Neural cell (in vitro differentiated cells): ENCODE measurements at regions not wholly inside any gene's neighbourhood (a gene's known extent, or its start where the extent isn't known, plus 50 kb on each side); places are given as distances from the start of the nearest gene placed in this dataset.

Experiments used
- EP300 ChIP-seq: fragments of 450-650 bp; conservative IDR thresholded peaks from 2 replicates; pipeline ENCODE4 v1.6.1; 2014; ENCODE audit warnings: antibody characterized with exemption, mild to moderate bottlenecking, moderate library complexity; ENCODE audit not compliant: poor library complexity, severe bottlenecking
- EZH2 ChIP-seq: fragments of 200-600, 300-800 bp; shearing (Covaris generic), sonication (generic); IDR thresholded peaks from 2 replicates; pipeline ENCODE4 v1.6.1; 2014; ENCODE audit warnings: antibody characterized with exemption, low read length, borderline replicate concordance, mild to moderate bottlenecking; ENCODE audit not compliant: insufficient read depth, poor library complexity, severe bottlenecking
- MXI1 ChIP-seq: fragments of 450-650 bp; conservative IDR thresholded peaks from 2 replicates; pipeline ENCODE4 v1.6.1; 2014; ENCODE audit warnings: antibody characterized with exemption, mild to moderate bottlenecking; ENCODE audit not compliant: poor library complexity, severe bottlenecking
- POLR2AphosphoS5 ChIP-seq: IDR thresholded peaks from 2 replicates; pipeline ENCODE4 v1.6.1; 2012
- RAD21 ChIP-seq: fragments of 450-650 bp; conservative IDR thresholded peaks from 2 replicates; pipeline ENCODE4 v1.6.1; 2014; ENCODE audit warnings: antibody characterized with exemption, mild to moderate bottlenecking, moderate library complexity
- SMC3 ChIP-seq: fragments of 450-650 bp; conservative IDR thresholded peaks from 2 replicates; pipeline ENCODE4 v1.6.1; 2014; ENCODE audit warnings: antibody characterized with exemption, mild to moderate bottlenecking, moderate library complexity; ENCODE audit not compliant: poor library complexity
- TF ChIP-seq, protein P1 (sequence below): IDR thresholded peaks from 2 replicates; pipeline ENCODE4 v1.6.1; 2012; ENCODE audit warnings: borderline replicate concordance
- TF ChIP-seq, protein P2 (sequence below): fragments of 450-650 bp; IDR thresholded peaks from 2 replicates; pipeline ENCODE4 v1.5.1; 2014; ENCODE audit warnings: antibody characterized with exemption, mild to moderate bottlenecking, moderate library complexity; ENCODE audit not compliant: poor library complexity, severe bottlenecking

DNA sequence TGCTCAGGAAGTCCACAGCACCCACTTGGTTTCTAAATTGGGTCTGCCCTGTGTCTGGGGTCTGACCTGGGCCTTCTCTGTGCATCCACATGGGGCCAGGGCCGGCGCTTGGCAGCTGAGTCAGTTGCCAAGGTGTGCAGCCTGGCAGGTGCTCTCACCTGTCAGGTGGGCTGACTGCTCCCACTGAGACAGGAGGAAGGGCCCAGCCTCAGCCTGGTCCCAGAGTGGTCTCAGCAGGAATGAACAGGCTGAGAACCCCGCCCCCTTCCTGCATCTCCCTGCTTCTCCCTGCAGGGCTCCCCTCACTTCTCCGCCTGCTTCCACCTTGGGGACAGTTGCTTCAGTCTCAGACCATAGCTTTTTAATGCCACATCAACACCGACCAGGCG is 60.5 kb downstream of the BARX1 start:
- TF ChIP-seq, protein P1, sequence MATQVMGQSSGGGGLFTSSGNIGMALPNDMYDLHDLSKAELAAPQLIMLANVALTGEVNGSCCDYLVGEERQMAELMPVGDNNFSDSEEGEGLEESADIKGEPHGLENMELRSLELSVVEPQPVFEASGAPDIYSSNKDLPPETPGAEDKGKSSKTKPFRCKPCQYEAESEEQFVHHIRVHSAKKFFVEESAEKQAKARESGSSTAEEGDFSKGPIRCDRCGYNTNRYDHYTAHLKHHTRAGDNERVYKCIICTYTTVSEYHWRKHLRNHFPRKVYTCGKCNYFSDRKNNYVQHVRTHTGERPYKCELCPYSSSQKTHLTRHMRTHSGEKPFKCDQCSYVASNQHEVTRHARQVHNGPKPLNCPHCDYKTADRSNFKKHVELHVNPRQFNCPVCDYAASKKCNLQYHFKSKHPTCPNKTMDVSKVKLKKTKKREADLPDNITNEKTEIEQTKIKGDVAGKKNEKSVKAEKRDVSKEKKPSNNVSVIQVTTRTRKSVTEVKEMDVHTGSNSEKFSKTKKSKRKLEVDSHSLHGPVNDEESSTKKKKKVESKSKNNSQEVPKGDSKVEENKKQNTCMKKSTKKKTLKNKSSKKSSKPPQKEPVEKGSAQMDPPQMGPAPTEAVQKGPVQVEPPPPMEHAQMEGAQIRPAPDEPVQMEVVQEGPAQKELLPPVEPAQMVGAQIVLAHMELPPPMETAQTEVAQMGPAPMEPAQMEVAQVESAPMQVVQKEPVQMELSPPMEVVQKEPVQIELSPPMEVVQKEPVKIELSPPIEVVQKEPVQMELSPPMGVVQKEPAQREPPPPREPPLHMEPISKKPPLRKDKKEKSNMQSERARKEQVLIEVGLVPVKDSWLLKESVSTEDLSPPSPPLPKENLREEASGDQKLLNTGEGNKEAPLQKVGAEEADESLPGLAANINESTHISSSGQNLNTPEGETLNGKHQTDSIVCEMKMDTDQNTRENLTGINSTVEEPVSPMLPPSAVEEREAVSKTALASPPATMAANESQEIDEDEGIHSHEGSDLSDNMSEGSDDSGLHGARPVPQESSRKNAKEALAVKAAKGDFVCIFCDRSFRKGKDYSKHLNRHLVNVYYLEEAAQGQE = no peak
- TF ChIP-seq, protein P2, sequence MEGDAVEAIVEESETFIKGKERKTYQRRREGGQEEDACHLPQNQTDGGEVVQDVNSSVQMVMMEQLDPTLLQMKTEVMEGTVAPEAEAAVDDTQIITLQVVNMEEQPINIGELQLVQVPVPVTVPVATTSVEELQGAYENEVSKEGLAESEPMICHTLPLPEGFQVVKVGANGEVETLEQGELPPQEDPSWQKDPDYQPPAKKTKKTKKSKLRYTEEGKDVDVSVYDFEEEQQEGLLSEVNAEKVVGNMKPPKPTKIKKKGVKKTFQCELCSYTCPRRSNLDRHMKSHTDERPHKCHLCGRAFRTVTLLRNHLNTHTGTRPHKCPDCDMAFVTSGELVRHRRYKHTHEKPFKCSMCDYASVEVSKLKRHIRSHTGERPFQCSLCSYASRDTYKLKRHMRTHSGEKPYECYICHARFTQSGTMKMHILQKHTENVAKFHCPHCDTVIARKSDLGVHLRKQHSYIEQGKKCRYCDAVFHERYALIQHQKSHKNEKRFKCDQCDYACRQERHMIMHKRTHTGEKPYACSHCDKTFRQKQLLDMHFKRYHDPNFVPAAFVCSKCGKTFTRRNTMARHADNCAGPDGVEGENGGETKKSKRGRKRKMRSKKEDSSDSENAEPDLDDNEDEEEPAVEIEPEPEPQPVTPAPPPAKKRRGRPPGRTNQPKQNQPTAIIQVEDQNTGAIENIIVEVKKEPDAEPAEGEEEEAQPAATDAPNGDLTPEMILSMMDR = no peak
- TF ChIP-seq POLR2AphosphoS5 = no peak
- TF ChIP-seq RAD21 = no peak
- TF ChIP-seq EP300 = no peak
- TF ChIP-seq SMC3 = no peak
- no peak for TF ChIP-seq MXI1
- no peak for TF ChIP-seq EZH2
